Suppressor macrophage (primary cell): ENCODE measurements at regions not wholly inside any gene's neighbourhood (a gene's known extent, or its start where the extent isn't known, plus 50 kb on each side); places are given as distances from the start of the nearest gene placed in this dataset.
"Not testable (repeated sequence)": the region's sequence is repeated elsewhere in the genome, so short reads cannot be mapped to it uniquely, and the experiment has no call there.

Source experiments
- DNase-seq, 4 experiments: peaks; one replicate each; pipeline ENCODE4 v3.0.0-alpha.2; 2020 to 2022

DNA sequence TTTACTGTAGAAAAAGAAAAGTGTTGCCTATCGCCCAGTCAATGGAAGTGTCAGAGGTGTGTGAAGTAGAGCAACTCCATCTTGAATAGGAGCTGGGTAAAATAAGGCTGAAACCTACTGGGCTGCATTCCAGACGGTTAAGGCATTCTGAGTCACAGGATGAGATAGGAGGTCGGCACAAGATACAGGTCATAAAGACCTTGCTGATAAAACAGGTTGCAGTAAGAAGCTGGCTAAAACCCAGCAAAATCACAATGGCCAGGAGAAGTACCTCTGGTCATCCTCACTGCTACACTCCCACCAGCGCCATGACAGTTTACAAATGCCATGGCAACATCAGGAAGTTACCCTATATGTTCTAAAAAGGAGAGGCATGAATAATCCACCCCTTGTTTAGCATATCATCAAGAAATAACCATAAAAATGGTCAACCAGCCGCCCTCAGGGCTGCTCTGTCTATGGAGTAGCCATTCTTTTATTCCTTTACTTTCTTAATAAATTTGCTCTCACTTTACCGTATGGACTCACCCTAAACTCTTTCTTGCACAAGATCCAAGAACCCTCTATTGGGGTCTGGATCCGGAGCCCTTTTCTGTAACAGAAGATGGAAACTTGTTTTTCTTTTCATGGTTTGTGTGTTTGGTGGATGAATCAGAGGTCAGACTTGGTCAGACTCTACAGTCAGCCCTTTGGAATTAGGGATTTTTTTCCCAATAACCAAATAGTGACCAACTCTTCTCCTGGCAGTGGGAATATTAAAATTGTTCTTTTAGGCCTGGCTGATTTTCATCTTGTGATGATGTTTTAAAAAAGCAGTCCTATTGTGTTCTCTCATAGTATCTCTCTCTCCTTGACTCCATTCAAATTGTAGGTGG lies 252.9 kb upstream of the ACTBL2 start:
- DNase-seq: not testable (repeated sequence)

DNA sequence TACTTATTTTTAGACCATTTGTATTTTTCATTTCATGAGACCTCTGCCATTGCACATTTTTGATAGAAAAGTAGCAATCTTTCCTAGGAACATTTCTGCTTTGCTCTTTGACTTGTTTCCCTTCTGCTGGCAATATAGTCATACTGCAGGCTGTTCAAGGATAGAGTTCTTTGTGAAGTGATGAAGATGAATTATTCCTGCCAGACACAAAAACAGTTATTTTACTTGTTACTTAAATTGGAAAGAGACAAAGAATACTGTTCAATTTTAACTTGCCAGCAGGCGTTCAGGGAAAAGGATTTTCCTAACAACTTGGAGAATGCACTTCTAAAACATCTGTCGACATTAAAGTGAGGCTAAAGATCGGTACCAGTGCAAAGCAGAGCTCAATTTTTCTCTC lies 251.7 kb upstream of the ACTBL2 start:
- DNase-seq: no peak

DNA sequence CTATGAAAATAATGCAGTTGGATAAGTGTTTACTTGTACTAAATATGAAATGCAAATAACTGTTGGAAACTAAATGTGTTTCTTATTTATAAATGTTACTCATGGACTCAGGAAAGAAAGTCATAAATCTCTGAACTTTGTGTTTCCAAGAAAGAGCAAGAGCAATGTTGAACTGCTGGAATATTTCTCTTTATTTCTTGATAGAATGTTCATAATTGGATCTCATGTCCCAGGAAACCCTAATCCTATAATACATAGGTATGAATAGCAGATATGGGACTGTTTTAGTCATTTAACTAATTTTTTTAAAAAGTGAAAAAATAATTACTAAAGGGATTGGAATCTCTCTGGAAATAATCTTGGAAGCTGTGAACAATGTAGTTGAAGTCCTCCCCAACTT lies 245.0 kb upstream of the ACTBL2 start:
- no peak for DNase-seq

DNA sequence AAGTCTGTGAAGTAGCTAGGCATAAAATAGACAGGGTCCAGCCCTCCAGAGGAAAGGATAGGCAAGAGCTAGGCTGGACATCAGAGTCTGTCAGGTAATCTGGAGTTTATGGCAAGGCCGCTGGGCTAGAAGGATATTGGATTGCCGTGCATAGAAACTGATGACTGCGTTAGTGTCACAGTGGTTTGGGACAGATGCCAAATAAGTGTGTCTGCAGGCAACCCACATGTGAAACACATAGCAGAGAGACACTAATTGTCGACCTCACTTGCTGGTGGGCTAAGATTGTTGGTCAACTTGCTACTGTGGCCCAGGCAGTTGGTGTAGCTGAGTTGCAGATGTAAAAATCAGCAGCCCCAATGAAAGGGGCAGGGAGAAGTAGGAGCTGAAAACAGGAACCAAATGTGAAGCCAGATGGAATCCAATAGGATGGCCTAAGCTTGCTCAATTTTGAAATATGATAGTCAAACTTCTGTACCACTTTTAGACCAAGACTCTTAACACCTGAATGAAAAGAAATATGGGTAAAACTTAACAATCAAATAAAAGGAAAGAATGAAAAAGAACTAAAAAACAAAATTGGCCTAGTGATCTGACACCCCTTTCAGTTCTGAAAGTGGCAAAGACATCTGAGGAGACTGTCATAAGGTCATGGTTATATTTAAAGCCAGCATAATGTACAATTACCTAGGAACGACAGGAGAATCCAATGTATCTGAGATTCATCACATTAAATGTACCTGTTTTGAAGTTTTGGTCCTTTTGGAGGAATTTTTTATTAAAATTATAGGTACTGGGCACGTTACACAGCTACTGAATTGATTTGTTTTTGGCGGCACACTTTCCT lies 243.3 kb upstream of the ACTBL2 start:
- peak in 1 of 4 experiments; percentile 1 for DNase-seq

DNA sequence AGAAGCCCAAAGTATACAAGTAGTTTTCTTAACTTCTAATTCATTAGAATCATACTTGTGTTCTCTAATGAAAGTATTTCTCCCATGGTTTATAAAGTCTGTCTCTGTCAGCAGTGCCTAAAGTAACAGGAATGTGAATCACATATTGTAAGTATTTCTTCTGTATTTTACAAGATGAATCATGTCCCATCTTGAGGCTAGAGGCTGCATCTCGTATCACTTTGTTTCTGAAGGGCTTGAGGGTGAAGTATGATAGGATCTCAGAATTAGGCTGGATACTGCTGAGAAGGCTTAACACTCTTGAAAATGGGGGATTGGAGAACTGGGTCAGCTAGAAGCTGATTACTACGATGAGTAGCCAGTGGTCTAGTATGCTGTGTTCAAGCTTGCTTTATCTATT lies 242.2 kb upstream of the ACTBL2 start:
- DNase-seq: no peak

DNA sequence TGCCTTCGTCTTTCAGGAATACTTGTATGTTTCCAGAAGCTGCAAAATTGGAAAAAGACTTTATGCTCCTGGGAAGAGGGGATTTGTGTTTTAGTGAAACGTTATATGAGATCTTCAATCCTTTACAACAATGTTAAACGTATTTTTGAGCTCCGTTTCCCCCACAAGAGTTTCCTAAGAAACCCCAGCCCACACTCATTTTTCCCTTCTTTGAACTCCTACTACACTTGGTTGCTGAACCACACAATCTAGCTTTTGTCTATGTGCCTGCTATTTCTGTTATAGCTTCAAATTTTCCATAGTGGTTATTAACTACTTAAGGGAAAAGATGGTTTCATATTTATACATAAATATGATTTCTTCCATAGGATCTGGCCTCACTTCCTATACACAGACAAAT lies 238.6 kb upstream of the ACTBL2 start:
- no peak for DNase-seq

DNA sequence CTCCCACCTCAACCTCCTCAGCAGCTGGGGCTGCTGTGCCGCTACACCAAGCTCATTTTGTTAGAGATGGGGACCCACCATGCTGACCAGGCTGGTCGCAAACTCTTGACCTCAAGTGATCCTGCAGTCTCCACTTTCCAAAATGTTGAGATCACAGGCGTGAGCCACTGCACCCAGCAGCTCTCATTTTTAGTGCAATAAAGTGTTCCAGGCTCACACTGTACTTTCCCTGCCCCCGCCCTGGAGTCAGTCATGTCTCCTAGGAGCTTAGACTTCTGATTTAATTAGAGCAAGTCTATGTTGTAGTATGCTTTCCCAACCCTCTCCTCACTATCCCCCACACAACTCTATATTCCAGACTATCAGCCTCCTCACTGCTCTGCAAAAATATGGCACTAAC lies 238.0 kb upstream of the ACTBL2 start:
- no peak for DNase-seq

DNA sequence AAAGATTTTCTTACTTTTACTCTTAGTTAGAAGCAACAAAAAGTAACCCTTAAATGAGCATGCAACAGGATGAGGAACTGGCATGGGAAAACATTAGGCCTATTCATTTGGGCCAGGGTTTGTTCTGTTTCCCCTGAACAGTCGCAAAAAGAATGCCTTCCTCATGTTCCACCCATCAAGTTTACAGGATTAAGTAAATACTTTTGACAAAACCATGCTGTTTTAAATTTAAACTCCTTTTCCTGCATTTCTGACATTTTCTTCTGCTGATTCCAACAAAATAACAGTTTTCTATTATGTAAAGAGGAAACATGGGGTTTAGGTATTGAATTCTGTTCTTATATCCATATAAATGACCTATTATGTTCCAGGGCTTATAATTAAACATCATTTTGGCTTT lies 236.6 kb upstream of the ACTBL2 start:
- no peak for DNase-seq

DNA sequence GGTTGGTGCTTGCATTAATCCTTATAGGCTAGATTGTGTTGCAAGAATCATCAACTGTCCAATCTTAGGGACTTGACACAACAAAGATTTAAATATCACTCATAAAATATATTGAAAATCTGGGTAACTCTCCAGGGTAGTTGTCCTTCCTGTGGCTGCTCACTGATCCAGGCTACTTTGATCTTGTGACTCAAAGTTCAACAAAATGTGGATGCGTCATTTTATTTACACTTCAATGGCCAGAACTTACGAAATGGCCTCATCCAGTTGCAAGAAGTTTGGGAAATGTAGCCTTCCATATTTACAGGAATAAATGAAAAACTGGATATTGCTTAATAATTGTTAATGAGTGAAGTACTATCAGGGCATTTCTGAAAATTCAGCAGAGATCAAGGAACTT lies 235.5 kb upstream of the ACTBL2 start:
- peak; percentile 6 to 41 (median 21) for DNase-seq

DNA sequence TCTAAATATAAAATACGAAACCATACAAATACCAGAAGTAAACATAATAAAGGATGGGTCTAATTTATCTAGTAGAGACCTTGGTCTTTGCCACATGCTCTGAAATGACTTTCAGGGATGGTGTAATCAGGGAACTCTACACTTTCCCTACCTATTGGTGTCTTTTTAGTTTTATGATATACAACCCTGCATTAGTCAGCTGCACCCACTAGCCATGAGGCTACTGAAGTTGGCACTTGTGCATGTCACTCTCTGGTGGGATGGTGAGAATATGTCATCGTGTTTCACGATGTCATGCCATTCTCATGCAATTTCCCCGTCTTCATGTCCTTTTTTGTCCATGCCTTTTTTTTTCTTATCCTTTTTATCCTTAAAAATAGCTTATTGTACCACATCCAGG lies 234.9 kb upstream of the ACTBL2 start:
- DNase-seq: peak in 1 of 4 experiments; percentile 4

DNA sequence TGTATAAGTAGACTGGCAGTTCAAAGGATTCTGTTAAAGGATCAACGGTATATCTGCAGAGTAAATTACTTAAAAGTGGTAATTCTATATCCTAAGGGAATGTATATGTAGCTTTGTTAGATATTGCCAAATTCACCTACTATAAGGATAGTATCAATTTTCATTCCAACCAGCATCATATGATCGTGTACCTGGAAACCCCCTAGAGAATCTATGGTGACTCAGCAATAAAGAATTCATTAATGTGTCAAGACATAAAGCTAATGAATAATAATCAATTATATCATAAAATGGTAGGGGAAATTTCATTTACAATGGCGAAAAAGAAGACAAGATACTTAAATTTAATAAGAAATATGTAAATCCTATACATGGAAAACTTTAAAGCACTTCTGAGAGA lies 234.1 kb upstream of the ACTBL2 start:
- no peak for DNase-seq

DNA sequence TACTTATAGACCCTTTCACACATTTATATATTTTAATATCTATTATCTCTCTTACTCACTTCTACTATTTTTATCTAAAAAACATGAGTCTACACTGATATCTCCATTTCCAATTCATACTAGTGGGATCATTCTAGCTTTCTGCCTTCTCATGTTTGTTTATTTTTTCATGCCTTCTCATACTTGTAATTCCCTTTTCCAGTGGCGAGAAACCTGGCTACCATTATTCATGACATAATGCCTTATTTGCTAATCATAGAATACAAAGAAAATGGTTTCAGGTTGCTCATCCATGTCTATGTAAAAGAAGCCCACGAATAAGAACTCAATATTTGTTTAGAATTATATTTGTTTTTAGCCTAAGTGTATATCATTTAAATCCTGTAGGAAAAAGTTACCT lies 232.7 kb upstream of the ACTBL2 start:
- no peak for DNase-seq

DNA sequence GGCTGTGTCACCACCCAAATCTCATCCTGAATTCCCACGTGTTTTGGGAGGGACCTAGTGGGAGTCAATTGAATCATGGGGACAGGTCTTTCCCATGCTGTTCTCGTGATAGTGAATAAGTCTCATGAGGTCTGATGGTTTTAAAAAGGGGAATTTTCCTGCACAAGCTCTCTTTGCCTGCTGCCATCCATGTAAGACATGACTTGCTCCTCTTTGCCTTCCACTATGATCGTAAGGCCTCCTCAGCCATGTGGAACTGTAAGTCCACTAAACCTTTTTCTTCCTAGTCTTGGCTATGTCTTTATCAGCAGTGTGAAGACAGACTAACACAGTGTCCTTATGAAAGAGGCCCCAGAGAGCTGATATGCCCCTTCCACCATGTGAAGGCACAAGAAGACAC lies 230.9 kb upstream of the ACTBL2 start:
- not testable (repeated sequence) for DNase-seq

DNA sequence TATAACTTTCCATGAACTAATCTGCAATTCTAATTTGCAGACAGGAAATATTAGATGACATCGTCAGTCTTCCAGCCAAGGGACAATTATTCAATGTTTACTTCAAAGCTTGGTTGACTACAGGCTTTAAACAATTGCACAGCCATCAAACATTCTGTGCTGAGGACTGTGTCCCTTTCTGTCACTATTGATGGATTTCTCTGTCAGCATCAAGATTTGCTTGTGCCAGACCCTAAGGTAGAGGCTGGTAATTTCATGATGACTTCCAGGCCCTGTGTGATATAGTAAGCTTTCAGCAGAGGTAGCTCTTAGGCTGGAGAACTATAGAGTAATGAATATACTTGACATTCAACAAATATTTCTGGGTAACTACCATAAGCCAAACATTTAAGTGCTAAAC lies 229.3 kb upstream of the ACTBL2 start:
- no peak for DNase-seq

DNA sequence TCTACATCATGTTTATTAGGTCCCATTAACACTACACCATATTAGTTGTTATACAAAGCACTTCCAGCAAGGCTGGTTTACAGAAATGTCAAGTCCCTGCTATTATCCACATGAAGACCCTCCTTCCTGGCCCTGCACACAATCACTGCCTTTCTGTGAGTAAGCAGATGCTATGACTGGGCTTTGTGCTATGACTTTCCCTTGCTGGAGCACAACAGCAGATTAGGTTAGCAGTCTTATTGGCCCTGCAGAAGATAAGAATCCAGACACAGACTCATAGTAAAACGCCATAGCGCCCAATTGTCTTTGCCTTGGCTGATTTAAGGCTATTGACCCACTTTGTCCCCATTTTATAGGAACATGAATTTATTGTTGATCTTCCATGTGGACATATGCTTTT lies 228.9 kb upstream of the ACTBL2 start:
- DNase-seq: no peak

DNA sequence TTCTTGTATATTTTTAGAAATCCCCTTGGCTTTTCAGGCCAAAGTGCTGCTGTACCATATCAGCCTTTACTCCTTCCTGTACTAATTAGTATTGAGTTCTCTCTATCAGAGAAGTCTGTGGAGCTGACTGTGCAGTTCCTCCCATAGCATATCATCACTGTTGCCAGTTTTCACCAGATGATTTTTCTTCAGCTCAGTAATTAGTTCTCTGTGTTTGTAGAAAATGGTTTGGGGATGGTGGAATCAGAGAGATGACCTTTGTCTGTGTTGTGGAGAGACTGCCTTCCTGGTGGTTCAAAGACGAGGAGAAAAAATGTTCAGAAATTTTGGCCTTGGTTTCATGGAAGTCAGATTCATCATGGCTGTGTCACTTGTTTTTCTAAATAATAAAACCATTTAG lies 227.5 kb upstream of the ACTBL2 start:
- no peak for DNase-seq

DNA sequence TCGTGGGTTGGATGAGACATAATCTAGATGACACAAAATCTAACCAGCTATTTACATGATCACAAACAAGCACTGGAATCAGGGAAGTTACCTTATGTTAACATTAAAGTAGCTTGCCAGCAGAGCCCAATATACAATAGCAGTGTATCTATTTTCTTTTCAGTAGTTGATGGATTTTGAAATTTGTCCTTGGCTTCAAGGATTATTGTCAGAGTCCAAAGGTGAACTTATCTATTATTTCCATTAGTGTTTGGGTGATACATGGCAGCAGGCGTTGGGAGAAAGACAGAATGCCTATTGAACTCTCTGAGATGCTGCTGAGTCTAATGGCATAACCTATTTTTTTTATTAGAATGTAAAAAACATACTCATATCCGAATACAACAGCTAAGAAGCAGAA lies 223.2 kb upstream of the ACTBL2 start:
- DNase-seq: peak in 2 of 4 experiments; percentile 16 to 47

DNA sequence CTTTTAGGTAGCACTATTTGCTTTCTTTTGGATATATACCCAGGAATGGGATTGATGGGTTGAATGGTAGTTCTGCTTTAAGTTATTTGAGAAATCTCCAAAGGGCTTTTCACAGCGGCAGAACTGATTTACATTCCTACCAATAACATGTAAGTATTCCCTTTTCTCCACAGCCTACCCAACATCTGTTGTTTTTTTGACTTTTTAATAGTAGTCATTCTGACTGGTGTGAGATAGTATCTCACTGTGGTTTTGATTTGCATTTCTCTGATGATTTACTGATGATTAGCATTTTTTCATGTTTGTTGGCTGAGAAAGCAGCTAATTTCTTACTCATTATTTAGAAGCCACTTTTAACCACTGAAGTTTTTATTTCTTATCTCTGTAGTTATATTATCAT lies 221.1 kb upstream of the ACTBL2 start:
- DNase-seq: no peak

DNA sequence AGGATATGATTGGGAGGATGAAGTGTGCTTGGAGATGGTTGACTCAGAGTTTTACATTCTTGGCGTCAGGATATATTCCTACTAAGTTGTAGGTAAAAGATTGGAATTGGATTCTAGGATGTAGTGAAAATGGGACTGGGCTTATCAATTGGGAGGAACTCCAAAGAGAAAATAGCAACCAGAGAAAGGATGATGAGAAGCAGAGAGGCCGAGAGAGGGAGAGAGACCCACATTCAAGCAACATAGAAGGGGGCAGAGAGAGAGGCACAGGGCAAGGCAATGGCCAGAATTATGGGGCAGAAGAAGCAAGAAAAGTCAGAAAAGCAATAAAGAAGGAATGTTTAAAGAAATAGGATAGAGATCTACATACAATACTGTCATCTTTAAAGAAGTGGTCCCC lies 217.9 kb upstream of the ACTBL2 start:
- DNase-seq: no peak

DNA sequence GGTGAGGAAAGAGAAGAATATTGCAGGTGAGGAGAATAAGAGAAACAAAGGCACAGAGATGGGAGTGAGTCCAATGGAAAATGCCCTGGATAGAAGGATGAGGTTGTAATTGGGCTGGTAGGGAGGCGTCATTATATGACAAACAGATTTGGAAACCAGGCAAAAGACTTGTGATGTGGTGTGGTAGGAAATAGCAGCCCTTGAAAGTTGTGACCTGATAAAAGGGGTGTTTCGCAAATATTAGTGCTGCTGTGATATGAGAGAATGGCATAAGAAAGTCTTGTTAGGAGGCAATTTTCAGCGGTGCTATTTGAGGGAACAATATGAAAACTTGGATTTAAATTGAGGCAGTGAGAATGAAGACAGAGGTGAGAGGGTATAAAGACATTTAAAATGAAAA lies 217.5 kb upstream of the ACTBL2 start:
- no peak for DNase-seq

DNA sequence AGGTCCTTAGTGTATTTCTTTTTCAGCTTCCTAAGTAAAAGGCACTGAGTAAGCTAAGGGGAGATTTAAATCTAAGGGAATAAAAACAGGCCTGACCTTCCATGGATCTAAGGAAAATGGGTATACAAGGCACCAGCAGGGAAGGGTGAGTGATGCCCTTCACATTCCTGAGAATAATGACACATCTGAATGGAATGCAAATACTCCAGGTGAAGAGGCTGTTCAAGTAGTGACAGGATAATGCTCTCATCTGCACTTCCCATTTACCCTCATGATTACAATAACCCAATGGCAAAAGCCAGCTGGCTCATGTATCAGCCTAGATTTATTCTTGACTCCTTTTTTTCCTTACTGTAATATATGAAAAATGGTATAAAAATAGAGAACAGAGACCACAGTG lies 216.2 kb upstream of the ACTBL2 start:
- DNase-seq: no peak

DNA sequence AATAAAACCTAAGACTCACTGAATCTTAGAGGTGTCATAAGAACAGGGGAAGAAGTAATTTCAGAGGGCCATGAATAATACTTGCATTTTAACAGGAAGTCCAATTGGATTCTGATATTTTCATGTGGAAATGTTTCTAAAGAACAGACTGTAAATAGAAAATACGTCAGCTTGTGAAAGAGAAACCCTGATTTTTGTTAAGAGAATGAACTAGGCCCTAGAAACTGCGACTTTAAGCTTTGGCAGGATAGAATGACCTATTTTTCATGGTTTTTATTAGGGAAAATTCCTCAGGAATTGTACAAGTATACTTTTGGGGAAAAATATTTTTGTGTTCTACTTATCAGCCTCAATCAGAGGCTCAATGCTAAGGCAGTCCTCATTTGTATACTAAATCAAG lies 215.5 kb upstream of the ACTBL2 start:
- no peak for DNase-seq

DNA sequence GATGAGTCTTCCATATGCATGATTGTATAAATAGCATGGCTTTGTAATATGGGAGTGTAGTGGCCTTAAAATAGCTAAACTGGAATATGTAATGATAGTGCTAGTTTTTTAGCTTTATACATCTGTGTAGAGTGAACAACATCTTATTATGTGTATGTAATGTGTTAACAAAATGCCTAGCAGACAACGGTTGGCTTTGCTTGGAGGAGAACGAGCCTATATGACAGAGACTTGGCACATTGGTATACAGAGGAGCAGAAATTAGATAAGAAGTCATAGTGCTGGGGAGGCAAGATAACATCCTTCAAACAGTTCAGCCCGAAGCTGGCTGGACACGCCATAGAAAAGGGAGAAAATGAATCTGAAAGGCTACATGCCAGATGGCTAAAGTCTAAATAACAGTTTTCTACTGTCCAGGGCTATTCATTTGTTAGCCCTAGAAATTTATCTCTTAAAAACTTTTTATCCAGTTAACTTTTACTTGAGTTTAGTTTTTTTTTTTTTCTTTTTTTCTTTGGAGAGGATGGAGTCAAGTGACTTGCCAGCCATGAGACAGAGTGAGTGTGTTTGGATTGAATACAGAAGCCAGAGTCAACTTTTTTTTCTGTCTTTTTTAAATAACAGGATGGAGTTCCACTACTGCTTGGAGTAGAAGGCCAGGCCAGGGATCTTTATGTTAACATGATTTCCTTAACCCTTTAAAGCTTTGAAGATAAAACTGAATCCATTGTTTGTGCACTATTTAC lies 214.4 kb upstream of the ACTBL2 start:
- DNase-seq: no peak
